ENCODE measurements at regions not wholly inside any gene's neighbourhood (a gene's known extent, or its start where the extent isn't known, plus 50 kb on each side); places are given as distances from the start of the nearest gene placed in this dataset.
A peak's percentile ranks its signal among the peaks of the same experiment; 100 is the strongest.

DNA sequence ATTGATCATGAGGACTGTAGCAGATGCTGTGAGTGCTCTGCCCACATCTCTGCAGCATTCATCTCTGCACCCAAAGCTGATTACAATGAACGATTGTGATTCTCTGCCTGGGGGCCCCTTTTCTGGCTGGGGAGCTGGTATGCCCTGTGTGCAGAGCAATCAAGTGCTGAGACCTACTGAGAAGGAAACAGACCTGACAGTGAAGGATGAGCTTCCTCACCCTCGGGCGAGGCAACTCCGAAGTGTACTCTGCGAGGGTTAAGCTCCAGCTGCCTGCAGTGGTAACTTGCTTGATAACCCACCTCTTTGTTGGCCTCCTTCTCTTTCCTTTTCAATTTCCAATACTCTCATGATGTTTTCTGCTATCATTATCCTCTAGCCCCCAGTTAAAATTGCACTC, 56.0 kb upstream of the ADRA1D start:
- TF ChIP-seq, protein P1, sequence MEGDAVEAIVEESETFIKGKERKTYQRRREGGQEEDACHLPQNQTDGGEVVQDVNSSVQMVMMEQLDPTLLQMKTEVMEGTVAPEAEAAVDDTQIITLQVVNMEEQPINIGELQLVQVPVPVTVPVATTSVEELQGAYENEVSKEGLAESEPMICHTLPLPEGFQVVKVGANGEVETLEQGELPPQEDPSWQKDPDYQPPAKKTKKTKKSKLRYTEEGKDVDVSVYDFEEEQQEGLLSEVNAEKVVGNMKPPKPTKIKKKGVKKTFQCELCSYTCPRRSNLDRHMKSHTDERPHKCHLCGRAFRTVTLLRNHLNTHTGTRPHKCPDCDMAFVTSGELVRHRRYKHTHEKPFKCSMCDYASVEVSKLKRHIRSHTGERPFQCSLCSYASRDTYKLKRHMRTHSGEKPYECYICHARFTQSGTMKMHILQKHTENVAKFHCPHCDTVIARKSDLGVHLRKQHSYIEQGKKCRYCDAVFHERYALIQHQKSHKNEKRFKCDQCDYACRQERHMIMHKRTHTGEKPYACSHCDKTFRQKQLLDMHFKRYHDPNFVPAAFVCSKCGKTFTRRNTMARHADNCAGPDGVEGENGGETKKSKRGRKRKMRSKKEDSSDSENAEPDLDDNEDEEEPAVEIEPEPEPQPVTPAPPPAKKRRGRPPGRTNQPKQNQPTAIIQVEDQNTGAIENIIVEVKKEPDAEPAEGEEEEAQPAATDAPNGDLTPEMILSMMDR (IDR thresholded peaks at IDR 0.05; ENCODE audit: low read depth, low read length) = no peak
- no peak overlapping the region for H3K4me3 ChIP-seq (replicated peaks in 1 of 2; ENCODE audit: low read depth in 2 of 2, low read length in 2 of 2)
- DNase-seq (ENCODE audit: low read depth in 2 of 2) = no peak

DNA sequence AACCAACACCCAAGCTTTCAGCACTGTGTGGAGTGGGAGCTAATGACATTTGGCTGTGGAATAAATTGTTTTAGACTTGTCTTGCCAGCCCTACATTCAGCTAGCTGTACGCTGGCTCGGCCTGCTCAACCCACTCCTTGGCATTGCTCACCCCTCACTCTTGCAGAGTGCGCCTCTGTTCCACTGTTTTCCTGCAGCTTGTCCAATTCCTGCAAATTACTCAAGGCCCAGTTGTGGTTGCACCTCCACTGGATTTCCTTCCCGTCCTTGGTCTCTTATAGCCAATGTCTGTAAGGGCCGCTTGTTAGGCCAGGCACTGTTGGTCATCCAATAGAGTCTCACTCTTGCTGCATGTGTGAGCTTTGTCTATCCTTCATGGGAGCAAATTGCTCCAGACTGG, 55.5 kb upstream of the ADRA1D start:
- H3K4me3 ChIP-seq (replicated peaks in 1 of 2; ENCODE audit: low read depth in 2 of 2, low read length in 2 of 2) = no peak overlapping the region
- TF ChIP-seq, protein P1 (IDR thresholded peaks at IDR 0.05; ENCODE audit: low read depth, low read length) = no peak
- no peak for DNase-seq (ENCODE audit: low read depth in 2 of 2)

DNA sequence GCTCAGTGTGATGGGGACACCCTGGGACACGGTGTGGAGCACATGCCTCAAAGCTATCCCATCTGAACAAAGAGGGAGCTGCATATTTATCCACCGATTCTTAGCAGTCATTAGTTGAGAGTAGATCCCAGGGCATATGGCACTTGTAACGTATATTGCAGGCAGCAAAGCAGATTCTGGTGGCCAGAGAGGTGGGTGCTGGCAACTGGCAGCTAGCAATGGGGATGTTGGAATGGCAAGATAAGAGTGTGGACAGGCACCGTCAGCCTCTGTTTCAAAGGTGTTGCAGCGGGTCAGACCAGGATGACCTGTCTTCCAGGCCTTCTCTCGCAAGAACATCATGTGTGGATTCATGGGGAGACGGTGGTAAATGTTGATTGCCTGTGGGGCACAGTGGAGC, 54.0 kb upstream of the ADRA1D start:
- no peak overlapping the region for H3K4me3 ChIP-seq (replicated peaks in 1 of 2; ENCODE audit: low read depth in 2 of 2, low read length in 2 of 2)
- no peak for DNase-seq (ENCODE audit: low read depth in 2 of 2)
- TF ChIP-seq, protein P1 (IDR thresholded peaks at IDR 0.05; ENCODE audit: low read depth, low read length) = no peak

DNA sequence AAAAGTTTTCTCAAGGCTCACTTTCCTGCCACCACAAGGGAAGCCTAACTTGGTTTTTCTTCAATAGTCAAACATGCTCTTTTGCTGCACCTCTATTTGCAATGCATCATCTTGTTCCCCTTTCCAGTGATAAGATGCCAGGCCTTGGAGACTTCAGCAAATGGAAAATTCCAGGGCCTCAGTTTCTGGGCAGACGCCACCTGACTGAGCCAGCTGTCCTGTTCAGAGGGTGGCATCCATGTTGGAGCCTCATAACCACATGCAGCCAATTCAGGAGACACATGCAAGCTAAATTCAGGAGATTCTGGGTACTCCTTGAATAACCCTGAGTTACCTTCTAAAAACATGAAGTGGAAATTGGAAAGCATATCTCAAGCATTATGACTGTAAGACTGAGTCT, 51.8 kb upstream of the ADRA1D start:
- DNase-seq (ENCODE audit: low read depth in 2 of 2) = no peak
- TF ChIP-seq, protein P1 (IDR thresholded peaks at IDR 0.05; ENCODE audit: low read depth, low read length) = no peak
- no peak overlapping the region for H3K4me3 ChIP-seq (replicated peaks in 1 of 2; ENCODE audit: low read depth in 2 of 2, low read length in 2 of 2)

DNA sequence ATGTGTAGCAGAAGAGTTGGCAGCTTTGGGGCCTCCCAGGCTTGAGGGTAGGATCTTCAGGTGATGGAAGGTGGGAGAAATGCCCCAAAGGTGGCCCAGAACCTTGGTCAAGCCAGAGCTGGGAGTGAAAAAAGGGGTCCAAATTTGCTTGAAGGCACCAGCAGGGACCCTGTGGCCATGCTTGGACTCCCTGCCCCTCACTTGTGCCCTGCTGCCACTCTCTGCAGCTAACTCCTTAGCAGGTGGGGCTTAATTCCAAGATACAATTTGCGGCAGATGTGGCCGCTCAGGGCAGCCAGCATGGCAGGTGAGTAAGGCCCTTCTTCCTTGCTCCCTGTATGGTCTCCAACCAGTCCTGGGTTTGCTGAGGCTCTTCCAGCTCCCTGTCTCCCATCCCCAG, 51.3 kb upstream of the ADRA1D start:
- TF ChIP-seq, protein P1 (IDR thresholded peaks at IDR 0.05; ENCODE audit: low read depth, low read length) = no peak
- DNase-seq (ENCODE audit: low read depth in 2 of 2) = no peak
- H3K4me3 ChIP-seq (replicated peaks in 1 of 2; ENCODE audit: low read depth in 2 of 2, low read length in 2 of 2) = no peak overlapping the region

DNA sequence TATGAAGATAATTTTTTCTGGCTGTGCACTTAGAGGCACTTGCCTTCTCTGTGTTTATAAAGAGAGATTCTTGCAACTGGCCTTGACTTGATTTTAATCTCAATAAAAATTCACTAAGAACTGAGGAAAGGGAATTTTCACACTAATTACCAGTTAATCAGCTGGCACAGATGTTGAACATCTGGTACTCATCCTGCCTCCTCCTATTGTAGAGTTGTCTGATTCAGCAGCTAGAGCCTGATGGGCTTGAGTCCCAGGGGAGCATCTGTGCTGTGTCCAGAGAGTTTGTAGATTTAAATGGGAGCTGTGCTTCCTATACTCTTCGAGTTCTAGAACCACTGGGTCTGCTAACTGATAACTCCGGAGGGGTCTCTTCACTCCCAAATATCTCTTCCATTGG, 50.7 kb upstream of the ADRA1D start:
- peak in 1 of 2 donors; percentile 38 for DNase-seq (ENCODE audit: low read depth in 2 of 2)
- TF ChIP-seq, protein P1 (IDR thresholded peaks at IDR 0.05; ENCODE audit: low read depth, low read length) = no peak
- no peak overlapping the region for H3K4me3 ChIP-seq (replicated peaks in 1 of 2; ENCODE audit: low read depth in 2 of 2, low read length in 2 of 2)

DNA sequence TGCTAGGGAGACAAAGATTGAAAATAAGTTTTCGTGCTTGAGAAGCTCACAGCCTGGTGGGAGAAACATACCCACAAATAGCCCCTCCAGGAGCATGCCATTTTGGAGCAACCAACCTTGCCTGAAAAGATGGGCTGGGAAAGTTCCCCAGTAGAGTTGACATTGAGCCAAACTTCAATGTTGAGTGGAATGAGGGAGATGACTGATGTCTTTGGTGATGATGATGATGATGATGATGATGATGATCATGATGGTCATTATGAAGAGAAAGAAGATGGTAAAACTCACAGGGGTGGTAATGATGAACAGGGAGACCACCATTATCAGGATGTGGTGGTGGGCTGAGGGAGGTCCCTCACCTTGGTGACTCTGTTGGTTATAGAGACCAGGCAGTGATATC, 50.1 kb upstream of the ADRA1D start:
- TF ChIP-seq, protein P1 (IDR thresholded peaks at IDR 0.05; ENCODE audit: low read depth, low read length) = no peak
- H3K4me3 ChIP-seq (replicated peaks in 1 of 2; ENCODE audit: low read depth in 2 of 2, low read length in 2 of 2) = no peak overlapping the region
- no peak for DNase-seq (ENCODE audit: low read depth in 2 of 2)
